HUES6 (cell line): ENCODE measurements at regions not wholly inside any gene's neighbourhood (a gene's known extent, or its start where the extent isn't known, plus 50 kb on each side); places are given as distances from the start of the nearest gene placed in this dataset.

Experiments used
- H3K27ac ChIP-seq: 2 replicates; pipeline ENCODE4 v1.7.0; 2013; ENCODE audit warnings: low read depth, mild to moderate bottlenecking, low read length, inconsistent platforms
- H3K27me3 ChIP-seq: 2 replicates; pipeline ENCODE4 v1.6.1; 2013; ENCODE audit warnings: low read length; ENCODE audit not compliant: control insufficient read depth, insufficient read depth
- H3K36me3 ChIP-seq: 2 replicates; pipeline ENCODE4 v1.6.1; 2013; ENCODE audit warnings: low read length; ENCODE audit not compliant: control insufficient read depth, insufficient read depth
- H3K4me1 ChIP-seq: 2 replicates; pipeline ENCODE4 v1.6.1; 2013; ENCODE audit warnings: low read length; ENCODE audit not compliant: control insufficient read depth, insufficient read depth
- H3K4me3 ChIP-seq: 2 replicates; pipeline ENCODE4 v1.5.1; 2013; ENCODE audit warnings: low read depth, low read length
- H3K9ac ChIP-seq: one replicate; pipeline ENCODE4 v1.6.1; 2013; ENCODE audit warnings: mild to moderate bottlenecking, low read length
- H3K9me3 ChIP-seq: 2 replicates; pipeline ENCODE4 v1.6.1; 2013; ENCODE audit warnings: low read depth, low read length; ENCODE audit not compliant: control insufficient read depth, insufficient read depth

DNA sequence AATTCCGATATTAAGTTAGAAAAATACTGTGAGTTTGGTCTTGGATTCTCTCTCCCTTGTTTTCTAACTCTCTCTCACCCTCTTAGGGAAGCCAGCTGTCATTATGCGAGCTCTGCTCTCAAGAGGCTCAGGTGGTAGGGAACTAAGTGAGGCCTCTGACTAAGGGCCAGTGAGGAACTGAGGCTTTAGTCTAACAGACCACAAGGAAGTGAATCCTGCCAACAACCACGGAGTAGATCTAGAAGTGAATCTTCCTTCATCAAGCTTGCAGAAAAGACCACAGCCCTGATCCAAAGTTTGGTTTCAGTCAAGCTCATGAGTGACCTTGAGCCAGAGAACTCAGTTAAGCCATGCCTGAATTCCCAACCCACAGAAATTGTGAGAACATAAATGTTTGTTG, 180.1 kb upstream of the PRMT6 start:
- Histone ChIP-seq H3K9me3 (no peaks in the 10 kb centered on the region), H3K9ac (no peak overlapping the region), H3K27ac (no peak overlapping the region), H3K4me1 (peaks cover 4% of the 10 kb centered on the region), H3K27me3 (no peaks in the 10 kb centered on the region), H3K4me3 (no peak overlapping the region), H3K36me3 (no peaks in the 10 kb centered on the region)

- no peak overlapping the region for H3K9ac ChIP-seq
- H3K27me3 ChIP-seq: no peaks in the 10 kb centered on the region
- H3K4me3 ChIP-seq: no peak overlapping the region
- no peak overlapping the region for H3K27ac ChIP-seq
- no peaks in the 10 kb centered on the region for H3K36me3 ChIP-seq
- H3K9me3 ChIP-seq: peaks cover 3% of the 10 kb centered on the region; the same call in 1 of the 2 replicates
- peaks cover 4% of the 10 kb centered on the region for H3K4me1 ChIP-seq
These were observed 176.9 kb upstream of the PRMT6 start for GRCh38 chr1:106879538-106879937.

DNA sequence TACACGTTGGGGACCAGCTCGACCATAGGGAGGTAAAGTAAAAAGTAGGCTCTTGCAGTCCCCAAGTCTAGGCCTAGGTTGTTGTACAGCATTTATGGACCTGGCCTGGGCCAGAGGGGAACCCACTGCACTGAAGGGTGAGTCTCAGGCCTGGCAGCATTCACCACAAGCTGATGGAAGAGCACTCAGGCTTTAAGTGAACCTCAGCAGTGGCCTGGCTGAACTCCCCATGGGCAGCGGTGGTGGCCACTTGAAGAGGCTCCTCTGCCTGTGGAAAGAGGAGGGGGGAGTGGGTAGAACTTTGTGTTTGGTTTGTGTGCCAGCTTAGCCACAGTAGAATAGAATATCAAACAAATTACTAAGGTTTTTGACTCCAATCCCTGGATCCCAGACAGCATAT, 176.2 kb upstream of the PRMT6 start:
- no peaks in the 10 kb centered on the region for H3K36me3 ChIP-seq
- no peak overlapping the region for H3K4me3 ChIP-seq
- H3K9ac ChIP-seq: no peak overlapping the region
- no peaks in the 10 kb centered on the region for H3K27me3 ChIP-seq
- H3K27ac ChIP-seq: no peak overlapping the region
- peaks cover 3% of the 10 kb centered on the region; the same call in 1 of the 2 replicates for H3K9me3 ChIP-seq
- peaks cover 4% of the 10 kb centered on the region for H3K4me1 ChIP-seq

DNA sequence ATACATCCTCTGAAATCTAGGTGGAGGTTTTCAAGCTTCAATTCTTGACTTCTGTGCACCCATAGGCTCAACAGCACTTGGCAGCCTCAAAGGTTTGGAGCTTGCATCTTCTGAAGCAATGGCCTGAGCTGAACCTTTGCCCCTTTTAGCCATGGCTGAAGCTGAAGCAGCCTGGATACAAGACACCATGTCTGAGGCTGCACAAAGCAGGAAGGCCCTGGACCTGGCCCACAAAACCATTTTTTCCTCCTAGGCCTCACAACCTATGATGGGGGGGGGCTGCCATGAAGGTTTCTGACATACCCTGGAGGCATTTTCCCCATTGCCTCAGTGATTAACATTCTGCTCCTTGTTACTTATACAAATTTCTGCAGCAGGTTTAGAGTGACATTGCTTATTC, 173.3 kb upstream of the PRMT6 start:
- peaks cover 3% of the 10 kb centered on the region; the same call in 1 of the 2 replicates for H3K9me3 ChIP-seq
- H3K4me1 ChIP-seq: peaks cover 4% of the 10 kb centered on the region
- no peaks in the 10 kb centered on the region for H3K27me3 ChIP-seq
- no peaks in the 10 kb centered on the region for H3K36me3 ChIP-seq
- no peak overlapping the region for H3K27ac ChIP-seq
- no peak overlapping the region for H3K4me3 ChIP-seq
- no peak overlapping the region for H3K9ac ChIP-seq

GRCh38 chr1:106889059-106889458, 167.4 kb upstream of the PRMT6 start:
- Histone ChIP-seq H3K27me3 (no peaks in the 10 kb centered on the region), H3K9me3 (peaks cover under 1% of the 10 kb centered on the region; the same call in 1 of the 2 replicates), H3K27ac (no peak overlapping the region), H3K36me3 (no peaks in the 10 kb centered on the region), H3K9ac (no peak overlapping the region), H3K4me1 (no peaks in the 10 kb centered on the region), H3K4me3 (no peak overlapping the region)

DNA sequence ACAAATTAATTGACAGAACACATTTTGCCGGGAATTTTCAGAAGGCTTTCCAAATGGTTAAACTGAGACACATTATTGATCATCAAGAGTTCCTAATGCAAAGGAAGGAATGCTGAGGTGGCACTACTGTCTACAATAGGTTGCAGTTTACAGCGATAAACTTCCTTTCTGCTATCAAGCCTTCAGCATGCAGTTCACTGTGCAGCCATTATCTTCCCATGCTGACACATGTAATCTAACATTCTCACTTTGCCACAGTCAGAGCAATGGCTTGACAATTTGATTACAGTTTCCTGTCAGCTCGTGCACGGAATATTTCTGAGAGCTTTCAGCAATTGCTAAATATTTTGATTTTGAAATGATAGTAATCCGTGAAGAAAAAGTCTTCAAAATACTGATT, 166.9 kb upstream of the PRMT6 start:
- no peak overlapping the region for H3K9ac ChIP-seq
- no peak overlapping the region for H3K27ac ChIP-seq
- no peaks in the 10 kb centered on the region for H3K4me1 ChIP-seq
- H3K27me3 ChIP-seq: no peaks in the 10 kb centered on the region
- H3K4me3 ChIP-seq: no peak overlapping the region
- no peaks in the 10 kb centered on the region for H3K36me3 ChIP-seq
- H3K9me3 ChIP-seq: no peaks in the 10 kb centered on the region

DNA sequence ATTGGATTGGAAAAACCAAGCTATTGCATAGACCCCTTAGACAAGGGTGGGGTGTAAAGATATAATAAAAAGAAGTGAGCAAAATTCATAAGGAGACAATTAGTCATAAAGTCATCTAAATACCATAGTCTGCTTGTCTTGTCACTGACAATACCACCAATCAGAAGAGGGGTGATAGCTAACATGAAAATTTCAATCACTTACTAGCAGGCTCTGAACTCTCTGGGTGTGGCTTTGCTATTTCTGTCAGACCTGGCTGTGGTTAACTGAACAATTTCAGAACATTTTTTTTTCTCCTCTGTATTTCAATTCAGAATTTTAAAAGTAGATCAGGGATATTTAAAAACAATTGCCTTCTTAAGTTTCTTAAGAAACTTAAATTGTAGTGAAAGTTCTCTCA, 158.5 kb upstream of the PRMT6 start:
- H3K4me3 ChIP-seq: no peak overlapping the region
- no peak overlapping the region for H3K27ac ChIP-seq
- no peaks in the 10 kb centered on the region for H3K4me1 ChIP-seq

GRCh38 chr1:106899644-106900043, 156.8 kb upstream of the PRMT6 start:
- H3K36me3 ChIP-seq: no peaks in the 10 kb centered on the region
- no peaks in the 10 kb centered on the region for H3K27me3 ChIP-seq
- H3K9me3 ChIP-seq: no peaks in the 10 kb centered on the region

More for the DNA sequence above, 158.5 kb upstream of the PRMT6 start:
- Histone ChIP-seq H3K36me3 (no peaks in the 10 kb centered on the region), H3K27me3 (no peaks in the 10 kb centered on the region), H3K9ac (no peak overlapping the region), H3K9me3 (no peaks in the 10 kb centered on the region)

GRCh38 chr1:106907795-106908194, 148.7 kb upstream of the PRMT6 start:
- Histone ChIP-seq H3K27ac (no peak overlapping the region), H3K4me1 (no peaks in the 10 kb centered on the region), H3K36me3 (no peaks in the 10 kb centered on the region), H3K9ac (no peak overlapping the region), H3K4me3 (no peak overlapping the region), H3K27me3 (no peaks in the 10 kb centered on the region), H3K9me3 (no peaks in the 10 kb centered on the region)

More at GRCh38 chr1:106899644-106900043, 156.8 kb upstream of the PRMT6 start:
- Histone ChIP-seq H3K27ac (no peak overlapping the region), H3K9ac (no peak overlapping the region), H3K4me1 (no peaks in the 10 kb centered on the region), H3K4me3 (no peak overlapping the region)

- no peaks in the 10 kb centered on the region for H3K4me1 ChIP-seq
- no peak overlapping the region for H3K27ac ChIP-seq
- no peaks in the 10 kb centered on the region for H3K27me3 ChIP-seq
- H3K9ac ChIP-seq: no peak overlapping the region
- H3K36me3 ChIP-seq: no peaks in the 10 kb centered on the region
- H3K9me3 ChIP-seq: no peaks in the 10 kb centered on the region
- H3K4me3 ChIP-seq: no peak overlapping the region
These were observed 147.8 kb upstream of the PRMT6 start for GRCh38 chr1:106908689-106909088.

DNA sequence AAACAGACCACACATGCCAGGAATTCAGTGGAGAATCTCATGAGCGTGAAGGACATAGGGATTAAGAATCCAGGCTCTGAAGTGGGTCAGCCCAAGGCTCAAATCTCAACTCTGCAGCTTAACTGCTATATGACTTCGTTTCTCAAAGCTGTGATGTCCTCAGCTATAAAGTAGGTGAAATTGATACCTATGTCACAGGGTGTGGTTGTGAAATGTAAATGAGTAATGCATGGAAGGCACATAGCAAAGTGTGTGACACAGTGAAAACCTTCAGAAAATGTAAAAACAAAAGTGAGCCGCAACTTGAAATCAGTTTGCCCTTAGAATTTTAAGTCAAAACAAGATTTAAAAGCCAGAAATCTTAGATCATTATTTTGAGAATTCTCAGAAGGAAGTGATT, 145.7 kb upstream of the PRMT6 start:
- no peak overlapping the region for H3K9ac ChIP-seq
- no peaks in the 10 kb centered on the region for H3K27me3 ChIP-seq
- no peaks in the 10 kb centered on the region for H3K36me3 ChIP-seq
- no peaks in the 10 kb centered on the region for H3K4me1 ChIP-seq
- no peak overlapping the region for H3K27ac ChIP-seq
- no peaks in the 10 kb centered on the region for H3K9me3 ChIP-seq
- no peak overlapping the region for H3K4me3 ChIP-seq

GRCh38 chr1:106912131-106912530, 144.3 kb upstream of the PRMT6 start:
- Histone ChIP-seq H3K9ac (no peak overlapping the region), H3K27ac (no peak overlapping the region)

More at GRCh38 chr1:106912131-106912530, 144.3 kb upstream of the PRMT6 start:
- H3K4me1 ChIP-seq: no peaks in the 10 kb centered on the region
- H3K27me3 ChIP-seq: no peaks in the 10 kb centered on the region
- H3K9me3 ChIP-seq: no peaks in the 10 kb centered on the region
- H3K36me3 ChIP-seq: no peaks in the 10 kb centered on the region
- no peak overlapping the region for H3K4me3 ChIP-seq
